Tibial nerve (tissue), 4 donors: ENCODE measurements at regions not wholly inside any gene's neighbourhood (a gene's known extent, or its start where the extent isn't known, plus 50 kb on each side); places are given as distances from the start of the nearest gene placed in this dataset.

Experiments
- DNase-seq, 2 donors: peaks; one replicate each; pipeline ENCODE4 v3.0.0-alpha.2; 2019; ENCODE audit warnings: low spot score in 2 of 2
- H3K27ac ChIP-seq, 4 donors: fragments of 200-600 bp; sonication (generic) in 3 of 4; one replicate each; pipeline ENCODE4 v1.5.1; 2017 to 2019; ENCODE audit warnings: mild to moderate bottlenecking in 1 of 4
- H3K27me3 ChIP-seq, 2 donors: fragments of 200-600 bp; sonication (generic) in 1 of 2; one replicate each; pipeline versions ENCODE4 v1.5.1 to v1.6.0; 2017 to 2019
- H3K36me3 ChIP-seq, 3 donors: fragments of 200-600 bp; sonication (generic); one replicate each; pipeline ENCODE4 v1.5.1; 2018 to 2019
- H3K4me1 ChIP-seq, 4 donors: fragments of 200-600 bp; sonication (generic) in 3 of 4; one replicate each; pipeline ENCODE4 v1.5.1; 2017 to 2019
- H3K4me3 ChIP-seq, 4 donors: fragments of 200-600 bp; sonication (generic) in 3 of 4; one replicate each; pipeline ENCODE4 v1.5.1; 2017 to 2019; ENCODE audit warnings: mild to moderate bottlenecking in 1 of 4, moderate library complexity in 1 of 4
- H3K9me3 ChIP-seq, 4 donors: fragments of 200-600 bp; sonication (generic) in 3 of 4; one replicate each; pipeline ENCODE4 v1.5.1; 2017 to 2019
- CTCF ChIP-seq, 5 experiments: fragments of 200-600 bp in 3 of 5; fragments of 450-650 bp in 2 of 5; sonication (generic) in 3 of 5; IDR thresholded peaks; one replicate each; pipeline ENCODE4 v1.5.1; 2016 to 2019; ENCODE audit warnings: antibody characterized with exemption in 5 of 5, mild to moderate bottlenecking in 3 of 5, moderate library complexity in 2 of 5
- EP300 ChIP-seq, 2 donors: sonication (generic); formaldehyde crosslinking; IDR thresholded peaks; one replicate each; pipeline ENCODE4 v1.6.1; 2017; ENCODE audit warnings: antibody characterized with exemption in 2 of 2, mild to moderate bottlenecking in 1 of 2
- POLR2A ChIP-seq, 2 donors: fragments of 450-650 bp; IDR thresholded peaks; one replicate each; pipeline ENCODE4 v1.6.1; 2017; ENCODE audit warnings: antibody characterized with exemption in 2 of 2, mild to moderate bottlenecking in 2 of 2, moderate library complexity in 2 of 2
- WGBS, 2 donors: methylation state at CpG; one replicate each; pipeline ENCODE4 v1.1.5; 2018; 5-methylcytosine and 5-hydroxymethylcytosine counted together

- TF ChIP-seq EP300 (IDR thresholded peaks at IDR 0.05) (no peak), CTCF (IDR thresholded peaks at IDR 0.05) (no peak), POLR2A (IDR thresholded peaks at IDR 0.05) (no peak)
- no peak for DNase-seq
- no peaks in the 10 kb centered on the region for H3K4me1 ChIP-seq
- H3K36me3 ChIP-seq = no peaks in the 10 kb centered on the region
- no peak overlapping the region for H3K27ac ChIP-seq
- H3K9me3 ChIP-seq = no peaks in the 10 kb centered on the region
- 75 to 78% methylated on average over 7 of the region's 7 CpGs for WGBS, 2 donors
- H3K4me3 ChIP-seq = no peak overlapping the region
- no peaks in the 10 kb centered on the region for H3K27me3 ChIP-seq
These were observed 180.7 kb upstream of the GPR26 start for GRCh38 chr10:123485341-123485960.

DNA sequence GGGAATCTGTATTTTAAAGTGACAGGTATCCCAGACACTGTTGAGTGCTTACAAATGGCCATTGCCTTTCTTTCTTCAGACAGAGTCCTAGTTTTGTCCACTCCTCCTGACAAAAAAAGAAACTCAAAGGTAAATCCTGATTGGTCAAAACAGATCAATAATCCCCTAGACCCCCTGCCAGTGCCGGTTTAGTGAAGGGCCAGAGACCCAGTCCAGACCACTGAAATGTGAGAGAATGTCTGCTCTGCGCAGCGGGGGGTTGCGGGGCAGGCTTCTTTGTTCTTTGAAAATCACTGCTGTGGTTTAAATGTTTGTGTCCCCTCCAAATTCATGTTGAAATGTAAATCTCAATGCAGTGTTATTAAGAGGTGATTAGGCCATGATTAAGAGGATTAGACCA lies 177.7 kb upstream of the GPR26 start:
- no peaks in the 10 kb centered on the region for H3K4me1 ChIP-seq
- H3K27me3 ChIP-seq = no peaks in the 10 kb centered on the region
- 53 to 58% methylated on average over 4 of the region's 4 CpGs for WGBS, 2 donors
- no peak overlapping the region for H3K27ac ChIP-seq
- TF ChIP-seq POLR2A (IDR thresholded peaks at IDR 0.05) (no peak), CTCF (IDR thresholded peaks at IDR 0.05) (no peak), EP300 (IDR thresholded peaks at IDR 0.05) (no peak)
- H3K9me3 ChIP-seq = no peaks in the 10 kb centered on the region
- no peaks in the 10 kb centered on the region for H3K36me3 ChIP-seq
- no peak overlapping the region for H3K4me3 ChIP-seq
- no peak for DNase-seq

- Histone ChIP-seq H3K4me3 (no peak overlapping the region), H3K9me3 (no peaks in the 10 kb centered on the region), H3K27me3 (no peaks in the 10 kb centered on the region), H3K27ac (no peak overlapping the region), H3K4me1 (no peaks in the 10 kb centered on the region), H3K36me3 (no peaks in the 10 kb centered on the region)
- no peak for TF ChIP-seq CTCF (IDR thresholded peaks at IDR 0.05)
- TF ChIP-seq EP300 (IDR thresholded peaks at IDR 0.05) = no peak
- TF ChIP-seq POLR2A (IDR thresholded peaks at IDR 0.05) = no peak
- DNase-seq = no peak
- WGBS, 2 donors = 82 to 89% methylated on average over 6 of the region's 6 CpGs
These were observed 174.8 kb upstream of the GPR26 start for GRCh38 chr10:123491364-123491763.

DNA sequence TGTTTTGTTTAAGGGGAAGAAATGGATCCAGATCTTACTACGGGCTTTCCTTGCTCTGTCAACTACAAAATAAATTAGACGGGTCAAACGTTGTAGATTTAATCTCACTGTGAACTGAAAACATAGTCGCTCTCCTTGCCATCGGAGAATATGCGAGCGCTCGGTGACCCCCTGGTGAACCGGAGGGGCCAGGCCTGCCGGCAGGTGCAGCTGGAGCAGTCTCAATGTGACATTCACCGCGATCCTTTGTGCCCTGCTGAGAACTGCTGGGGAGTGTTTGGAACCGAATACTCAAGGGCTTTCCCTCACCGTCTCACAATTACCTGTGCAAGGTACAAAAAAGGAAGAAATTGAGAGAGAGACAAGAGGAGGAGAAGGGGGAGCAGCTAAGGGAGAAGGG lies 174.1 kb upstream of the GPR26 start:
- Histone ChIP-seq H3K27ac (no peak overlapping the region), H3K4me1 (no peaks in the 10 kb centered on the region), H3K9me3 (no peaks in the 10 kb centered on the region), H3K27me3 (no peaks in the 10 kb centered on the region), H3K4me3 (no peak overlapping the region), H3K36me3 (no peaks in the 10 kb centered on the region)
- TF ChIP-seq POLR2A (IDR thresholded peaks at IDR 0.05) (no peak), EP300 (IDR thresholded peaks at IDR 0.05) (no peak), CTCF (IDR thresholded peaks at IDR 0.05) (no peak)
- WGBS, 2 donors = 50 to 52% methylated on average over 14 of the region's 14 CpGs
- DNase-seq = no peak

DNA sequence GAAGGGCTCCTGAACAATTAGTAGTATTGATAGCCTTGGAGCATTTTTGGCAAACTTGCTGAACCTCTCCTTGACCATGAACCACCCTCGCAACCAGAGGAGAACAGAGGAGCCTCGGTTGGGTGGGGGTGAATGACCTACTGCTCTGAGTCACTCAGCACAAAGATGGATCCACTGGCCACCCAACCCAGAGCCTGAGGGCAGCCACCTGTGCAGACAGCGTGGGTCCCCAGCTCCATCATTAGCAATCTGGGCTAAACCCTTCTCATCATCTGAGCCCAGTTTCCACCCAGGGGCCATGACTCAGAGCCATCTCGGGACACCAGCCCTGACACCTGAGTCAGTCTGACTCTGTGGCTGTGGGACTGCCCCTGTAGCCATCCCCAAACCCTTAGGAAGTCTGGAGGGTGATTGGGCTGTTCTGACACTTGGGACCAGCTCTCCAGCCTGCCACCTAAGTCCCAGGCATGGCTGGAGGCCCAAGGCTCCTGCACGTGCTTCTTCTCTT lies 171.8 kb upstream of the GPR26 start:
- no peak overlapping the region for H3K4me3 ChIP-seq
- TF ChIP-seq POLR2A (IDR thresholded peaks at IDR 0.05) = no peak
- no peak for TF ChIP-seq EP300 (IDR thresholded peaks at IDR 0.05)
- TF ChIP-seq CTCF (IDR thresholded peaks at IDR 0.05) = no peak
- no peaks in the 10 kb centered on the region for H3K4me1 ChIP-seq
- no peaks in the 10 kb centered on the region for H3K27me3 ChIP-seq
- H3K9me3 ChIP-seq = no peaks in the 10 kb centered on the region
- H3K27ac ChIP-seq = no peak overlapping the region
- DNase-seq = no peak
- WGBS, 2 donors = 88 to 94% methylated on average over 4 to 5 of the region's 5 CpGs
- H3K36me3 ChIP-seq = no peaks in the 10 kb centered on the region
